Sigmoid colon (tissue), 4 donors: ENCODE measurements at regions not wholly inside any gene's neighbourhood (a gene's known extent, or its start where the extent isn't known, plus 50 kb on each side); places are given as distances from the start of the nearest gene placed in this dataset.

Experiments used
- EP300 ChIP-seq, 4 donors: sonication (generic); formaldehyde crosslinking; IDR thresholded peaks; one replicate each; pipeline ENCODE4 v1.6.1; 2017; ENCODE audit warnings: antibody characterized with exemption in 4 of 4
- POLR2A ChIP-seq, 2 donors: fragments of 450-650 bp; IDR thresholded peaks; one replicate each; pipeline ENCODE4 v1.6.1; 2016; ENCODE audit warnings: antibody characterized with exemption in 2 of 2, mild to moderate bottlenecking in 2 of 2, moderate library complexity in 2 of 2

- TF ChIP-seq POLR2A (IDR thresholded peaks at IDR 0.05) (no peak), EP300 (IDR thresholded peaks at IDR 0.05) (no peak)
Observed at GRCh38 chr4:63275491-63275890, 1133.8 kb downstream of the TECRL start.
